Thyroid gland (tissue), 4 donors: ENCODE measurements at regions not wholly inside any gene's neighbourhood (a gene's known extent, or its start where the extent isn't known, plus 50 kb on each side); places are given as distances from the start of the nearest gene placed in this dataset.

Experiments used
- CTCF ChIP-seq, 6 experiments: fragments of 200-600 bp in 3 of 6; fragments of 450-650 bp in 3 of 6; sonication (generic) in 3 of 6; IDR thresholded peaks; one replicate each; pipeline ENCODE4 v1.5.1; 2016 to 2019; ENCODE audit warnings: antibody characterized with exemption in 6 of 6, mild to moderate bottlenecking in 2 of 6, inconsistent platforms in 1 of 6, moderate library complexity in 1 of 6
- POLR2A ChIP-seq, 2 donors: fragments of 450-650 bp; IDR thresholded peaks; one replicate each; pipeline ENCODE4 v1.6.1; 2017; ENCODE audit warnings: antibody characterized with exemption in 2 of 2, mild to moderate bottlenecking in 2 of 2, moderate library complexity in 1 of 2

DNA sequence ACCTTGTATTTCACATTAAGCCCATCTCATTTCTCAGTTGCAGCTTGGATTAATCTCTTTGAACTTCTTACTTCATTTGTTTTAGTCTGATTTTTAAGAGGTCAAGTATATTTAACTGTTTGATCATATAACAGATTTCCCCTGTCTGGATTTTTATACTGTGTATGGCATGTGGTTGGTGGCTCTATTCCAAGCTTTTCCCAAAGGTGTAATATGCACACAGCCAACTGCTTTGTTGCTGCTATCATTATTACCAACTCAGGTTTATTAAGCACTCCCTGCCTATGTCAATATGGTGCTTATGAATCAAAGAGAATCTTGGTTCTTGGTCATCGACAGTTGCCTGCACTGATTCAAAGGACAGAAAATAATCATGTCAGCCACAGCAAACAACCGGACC lies 92.6 kb downstream of the RAP2A start:
- TF ChIP-seq CTCF (IDR thresholded peaks at IDR 0.05) (no peak), POLR2A (IDR thresholded peaks at IDR 0.05) (no peak)
